ENCODE measurements at regions not wholly inside any gene's neighbourhood (a gene's known extent, or its start where the extent isn't known, plus 50 kb on each side); places are given as distances from the start of the nearest gene placed in this dataset.
"Not testable (repeated sequence)": the region's sequence is repeated elsewhere in the genome, so short reads cannot be mapped to it uniquely, and the experiment has no call there.

DNA sequence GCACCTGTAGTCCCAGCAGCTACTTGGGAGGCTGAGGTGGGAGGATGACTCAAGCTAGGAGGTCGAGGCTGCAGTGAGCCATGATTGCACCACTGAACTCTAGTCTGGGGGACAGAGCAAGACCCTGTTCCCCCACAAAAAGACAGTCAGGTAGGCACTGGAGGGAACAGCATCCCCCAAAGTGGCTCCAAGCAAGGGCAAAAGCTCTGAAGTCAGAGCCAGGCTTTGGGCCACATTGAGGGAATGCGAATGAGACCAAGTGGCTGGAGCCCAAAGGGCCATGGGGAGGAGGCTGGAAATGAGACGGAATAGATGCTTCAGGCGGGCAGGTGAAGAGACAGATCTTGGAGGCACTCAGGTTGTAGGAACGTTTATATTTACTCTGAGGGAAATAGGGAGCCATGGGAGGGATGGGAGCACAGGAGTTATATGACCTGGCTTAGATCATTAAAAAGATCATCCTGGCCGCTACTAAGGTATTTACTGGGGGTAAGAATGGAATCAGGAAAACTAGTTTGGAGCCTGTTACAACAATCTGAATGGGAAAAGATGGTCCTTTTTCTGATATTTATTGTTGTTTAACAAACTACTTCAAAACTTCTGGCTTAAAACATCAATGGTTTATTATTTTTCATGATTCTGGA is 229.6 kb upstream of the ZNF217 start:
- H3K4me1 Mint-ChIP-seq (ENCODE audit: low read depth, unreplicated experiment): peaks cover 35% of the 10 kb centered on the region
- intact Hi-C loops (cut with micrococcal nuclease; ENCODE audit: unreplicated experiment): no loop called here
- peaks cover 4% of the 10 kb centered on the region for H3K36me3 Mint-ChIP-seq (ENCODE audit: insufficient read depth, unreplicated experiment)
- TF ChIP-seq, protein P1, sequence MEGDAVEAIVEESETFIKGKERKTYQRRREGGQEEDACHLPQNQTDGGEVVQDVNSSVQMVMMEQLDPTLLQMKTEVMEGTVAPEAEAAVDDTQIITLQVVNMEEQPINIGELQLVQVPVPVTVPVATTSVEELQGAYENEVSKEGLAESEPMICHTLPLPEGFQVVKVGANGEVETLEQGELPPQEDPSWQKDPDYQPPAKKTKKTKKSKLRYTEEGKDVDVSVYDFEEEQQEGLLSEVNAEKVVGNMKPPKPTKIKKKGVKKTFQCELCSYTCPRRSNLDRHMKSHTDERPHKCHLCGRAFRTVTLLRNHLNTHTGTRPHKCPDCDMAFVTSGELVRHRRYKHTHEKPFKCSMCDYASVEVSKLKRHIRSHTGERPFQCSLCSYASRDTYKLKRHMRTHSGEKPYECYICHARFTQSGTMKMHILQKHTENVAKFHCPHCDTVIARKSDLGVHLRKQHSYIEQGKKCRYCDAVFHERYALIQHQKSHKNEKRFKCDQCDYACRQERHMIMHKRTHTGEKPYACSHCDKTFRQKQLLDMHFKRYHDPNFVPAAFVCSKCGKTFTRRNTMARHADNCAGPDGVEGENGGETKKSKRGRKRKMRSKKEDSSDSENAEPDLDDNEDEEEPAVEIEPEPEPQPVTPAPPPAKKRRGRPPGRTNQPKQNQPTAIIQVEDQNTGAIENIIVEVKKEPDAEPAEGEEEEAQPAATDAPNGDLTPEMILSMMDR (IDR thresholded peaks at IDR 0.05; ENCODE audit: unreplicated experiment): no peak
- CTCF ChIA-PET: no interaction called here
- no peaks in the 10 kb centered on the region for H3K27me3 Mint-ChIP-seq (ENCODE audit: unreplicated experiment)
- no peak for DNase-seq
- H3K4me3 Mint-ChIP-seq (ENCODE audit: low read depth, unreplicated experiment): no peak overlapping the region
- no peaks in the 10 kb centered on the region for H3K9me3 Mint-ChIP-seq (ENCODE audit: low read depth, unreplicated experiment)
- BruUV-seq (replicated peaks): no TSS peak
- no peak overlapping the region for H3K27ac Mint-ChIP-seq (ENCODE audit: unreplicated experiment)

DNA sequence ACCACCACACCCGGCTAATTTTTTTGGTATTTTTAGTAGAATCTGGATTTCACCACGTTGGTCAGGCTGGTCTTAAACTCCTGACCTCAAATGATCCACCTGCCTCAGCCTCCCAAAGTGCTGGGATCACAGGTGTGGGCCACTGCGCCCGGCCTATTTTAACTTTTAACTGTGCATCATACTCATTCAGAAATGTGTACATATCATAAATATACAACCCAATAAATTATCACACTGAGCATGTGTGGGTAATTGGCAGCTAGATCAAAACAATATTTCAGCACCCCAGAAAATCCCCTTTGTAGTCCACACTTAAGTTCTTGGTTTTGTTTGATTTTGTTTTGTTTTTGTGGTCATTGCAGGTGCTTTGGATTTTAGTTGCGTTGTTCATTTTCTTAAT is 228.9 kb upstream of the ZNF217 start:
- TF ChIP-seq, protein P1 (IDR thresholded peaks at IDR 0.05; ENCODE audit: unreplicated experiment): no peak
- H3K4me1 Mint-ChIP-seq (ENCODE audit: low read depth, unreplicated experiment): peaks cover 28% of the 10 kb centered on the region
- H3K36me3 Mint-ChIP-seq (ENCODE audit: insufficient read depth, unreplicated experiment): peaks cover 4% of the 10 kb centered on the region
- no peak for DNase-seq
- H3K4me3 Mint-ChIP-seq (ENCODE audit: low read depth, unreplicated experiment): no peak overlapping the region
- no TSS peak for BruUV-seq (replicated peaks)
- H3K27ac Mint-ChIP-seq (ENCODE audit: unreplicated experiment): no peak overlapping the region
- intact Hi-C loops (cut with micrococcal nuclease; ENCODE audit: unreplicated experiment): no loop called here
- CTCF ChIA-PET: no interaction called here
- H3K27me3 Mint-ChIP-seq (ENCODE audit: unreplicated experiment): no peaks in the 10 kb centered on the region
- H3K9me3 Mint-ChIP-seq (ENCODE audit: low read depth, unreplicated experiment): no peaks in the 10 kb centered on the region

DNA sequence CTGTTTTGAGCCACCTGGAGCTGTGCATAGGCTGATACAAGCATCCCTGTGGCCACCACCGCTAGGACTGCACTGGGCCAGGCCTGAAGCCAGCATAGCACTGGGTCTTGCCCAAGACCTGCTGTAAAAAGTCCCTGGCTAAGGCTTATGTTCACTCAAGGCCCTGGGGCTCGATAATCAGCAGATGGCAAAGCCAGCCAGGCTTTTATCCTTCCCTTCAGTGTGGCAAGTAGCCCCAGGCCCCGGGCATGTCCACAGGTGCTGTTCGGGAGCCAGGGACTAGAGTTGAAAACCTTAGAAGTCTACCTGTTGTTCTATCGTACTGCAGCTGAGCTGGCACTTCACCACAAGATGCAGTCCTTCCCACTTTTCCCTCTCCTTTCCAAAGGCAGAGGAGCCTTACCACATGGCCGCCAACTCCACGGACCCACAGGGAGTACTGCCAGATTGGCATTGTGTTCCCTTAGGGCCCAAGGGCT is 226.4 kb upstream of the ZNF217 start:
- DNase-seq: no peak
- no TSS peak for BruUV-seq (replicated peaks)
- Mint-ChIP-seq H3K36me3 (ENCODE audit: insufficient read depth, unreplicated experiment) (no peaks in the 10 kb centered on the region), H3K4me1 (ENCODE audit: low read depth, unreplicated experiment) (peaks cover 3% of the 10 kb centered on the region), H3K27ac (ENCODE audit: unreplicated experiment) (no peak overlapping the region), H3K4me3 (ENCODE audit: low read depth, unreplicated experiment) (no peak overlapping the region), H3K27me3 (ENCODE audit: unreplicated experiment) (no peaks in the 10 kb centered on the region), H3K9me3 (ENCODE audit: low read depth, unreplicated experiment) (no peaks in the 10 kb centered on the region)
- intact Hi-C loops (cut with micrococcal nuclease; ENCODE audit: unreplicated experiment): no loop called here
- TF ChIP-seq, protein P1 (IDR thresholded peaks at IDR 0.05; ENCODE audit: unreplicated experiment): no peak
- CTCF ChIA-PET: interaction anchor here (0.6 kb wide), 1 partner anchor 225 kb away, joined by 8 read pairs; no protein-coding TSS in a partner anchor

DNA sequence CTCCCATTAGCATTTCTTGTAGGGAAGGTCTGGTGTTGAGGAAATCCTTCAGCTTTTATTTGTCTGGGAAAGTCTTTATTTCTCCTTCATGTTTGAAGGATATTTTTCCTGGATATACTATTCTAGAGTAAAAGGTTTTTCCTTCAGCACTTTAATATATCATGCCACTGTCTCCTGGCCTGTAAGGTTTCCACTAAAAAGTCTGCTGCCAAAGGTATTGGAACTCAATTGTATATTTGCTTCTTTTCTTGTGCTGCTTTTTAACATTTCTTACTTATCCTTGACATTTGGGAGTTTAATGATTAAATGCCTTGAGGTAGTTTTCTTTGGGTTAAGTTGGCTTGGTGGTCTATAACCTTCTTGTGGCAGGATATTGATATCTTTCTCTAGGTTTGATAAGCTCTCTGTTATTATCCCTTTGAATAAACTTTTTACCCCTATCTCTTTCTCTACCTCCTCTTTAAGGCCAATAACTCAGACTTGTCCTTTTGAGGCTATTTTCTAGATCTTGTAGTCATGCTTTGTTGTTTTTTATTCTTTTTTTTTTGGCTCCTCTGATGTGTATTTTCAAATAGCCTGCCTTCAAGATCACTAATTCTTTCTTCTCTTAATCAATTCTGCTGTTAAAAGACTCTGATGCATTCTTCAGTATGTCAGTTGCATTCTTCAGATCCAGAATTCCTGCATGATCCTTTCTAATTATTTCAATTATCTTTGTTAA is 225.0 kb upstream of the ZNF217 start:
- no peaks in the 10 kb centered on the region for H3K4me1 Mint-ChIP-seq (ENCODE audit: low read depth, unreplicated experiment)
- no peak overlapping the region for H3K4me3 Mint-ChIP-seq (ENCODE audit: low read depth, unreplicated experiment)
- DNase-seq: no peak
- BruUV-seq (replicated peaks): no TSS peak
- H3K27ac Mint-ChIP-seq (ENCODE audit: unreplicated experiment): no peak overlapping the region
- no peaks in the 10 kb centered on the region for H3K27me3 Mint-ChIP-seq (ENCODE audit: unreplicated experiment)
- CTCF ChIA-PET: no interaction called here
- intact Hi-C loops (cut with micrococcal nuclease; ENCODE audit: unreplicated experiment): no loop called here
- H3K9me3 Mint-ChIP-seq (ENCODE audit: low read depth, unreplicated experiment): no peaks in the 10 kb centered on the region
- H3K36me3 Mint-ChIP-seq (ENCODE audit: insufficient read depth, unreplicated experiment): no peaks in the 10 kb centered on the region
- TF ChIP-seq, protein P1 (IDR thresholded peaks at IDR 0.05; ENCODE audit: unreplicated experiment): no peak

DNA sequence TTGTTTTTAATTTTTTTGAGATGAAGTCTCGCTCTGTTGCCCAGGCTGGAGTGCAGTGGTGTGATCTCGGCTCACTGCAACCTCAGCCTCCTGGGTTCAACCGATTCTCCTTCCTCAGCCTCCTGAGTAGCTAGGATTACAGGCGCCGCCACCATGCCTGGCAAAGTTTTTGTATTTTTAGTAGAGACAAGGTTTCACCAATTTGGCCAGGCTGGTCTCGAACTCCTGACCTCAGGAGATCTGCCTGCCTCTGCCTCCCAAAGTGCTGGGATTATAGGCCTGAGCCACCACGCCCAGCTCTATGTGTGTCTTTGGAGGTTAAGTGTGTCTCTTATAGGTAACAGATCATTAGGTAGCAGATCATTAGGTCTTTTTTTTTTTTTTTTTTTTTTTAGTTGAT is 223.9 kb upstream of the ZNF217 start:
- BruUV-seq (replicated peaks); H3K9me3 Mint-ChIP-seq (ENCODE audit: low read depth, unreplicated experiment); H3K4me3 Mint-ChIP-seq (ENCODE audit: low read depth, unreplicated experiment); DNase-seq; H3K27ac Mint-ChIP-seq (ENCODE audit: unreplicated experiment); intact Hi-C loops (cut with micrococcal nuclease; ENCODE audit: unreplicated experiment); H3K27me3 Mint-ChIP-seq (ENCODE audit: unreplicated experiment); H3K36me3 Mint-ChIP-seq (ENCODE audit: insufficient read depth, unreplicated experiment); H3K4me1 Mint-ChIP-seq (ENCODE audit: low read depth, unreplicated experiment): not testable (repeated sequence)
- CTCF ChIA-PET: interaction anchor here (0.6 kb wide), 1 partner anchor 27 kb away, joined by 4 read pairs; no protein-coding TSS in a partner anchor

Measured in Calu3 (cell line).